ENCODE measurements at regions not wholly inside any gene's neighbourhood (a gene's known extent, or its start where the extent isn't known, plus 50 kb on each side); places are given as distances from the start of the nearest gene placed in this dataset.

DNA sequence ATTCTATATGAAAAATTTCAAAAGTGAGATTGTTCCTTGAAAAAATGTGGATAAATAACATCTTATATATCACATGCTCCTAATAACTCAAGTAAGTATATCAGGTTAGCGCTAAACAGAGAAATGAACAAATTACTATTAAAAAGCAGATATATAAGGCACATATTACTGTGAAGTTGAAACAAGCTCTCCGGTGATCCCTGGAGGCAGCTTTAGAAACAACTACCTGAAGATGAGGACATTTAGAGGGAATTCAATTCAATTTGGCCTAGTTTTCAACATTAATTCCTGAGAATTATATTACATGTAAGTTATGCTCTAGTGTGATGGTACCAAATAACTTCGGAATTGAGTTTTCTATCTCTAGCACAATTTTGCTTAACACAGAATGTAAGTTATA lies 1373.6 kb upstream of the SPRY2 start:
- H3K4me1 ChIP-seq (ENCODE audit: control insufficient read depth, insufficient read depth, low read length, unreplicated experiment) = no peaks in the 10 kb centered on the region
- no peaks in the 10 kb centered on the region for H3K36me3 ChIP-seq (ENCODE audit: insufficient read depth, low read length)
- H3K79me2 ChIP-seq (ENCODE audit: control insufficient read depth, insufficient read depth, low read length, unreplicated experiment) = no peaks in the 10 kb centered on the region
- H3K27me3 ChIP-seq (ENCODE audit: insufficient read depth, low read length) = no peaks in the 10 kb centered on the region
- no peak overlapping the region for H2AFZ ChIP-seq (ENCODE audit: low read length, unreplicated experiment)
- no peak overlapping the region for H3K27ac ChIP-seq (ENCODE audit: low read depth, low read length)
- no peak overlapping the region for H3K4me3 ChIP-seq (ENCODE audit: low read depth, low read length)

DNA sequence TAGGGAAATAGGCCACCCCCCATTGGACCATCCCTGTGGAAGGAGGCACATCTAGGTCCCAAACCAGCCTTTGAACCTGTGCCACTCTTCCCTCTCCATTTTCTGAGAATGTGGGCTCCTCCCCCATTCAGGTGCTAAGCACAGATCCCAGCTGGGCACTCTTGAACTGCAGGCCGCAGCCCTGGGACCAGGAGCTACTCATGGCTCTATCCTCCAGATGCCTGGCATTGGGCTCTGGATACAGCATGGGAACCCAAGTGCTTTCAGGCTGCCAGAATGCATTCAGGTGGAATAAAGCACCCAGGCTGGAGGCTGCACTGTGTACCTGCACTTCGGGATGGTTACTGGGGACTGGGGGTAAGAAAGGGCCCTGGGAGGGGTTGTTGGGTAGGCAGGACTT lies 1372.3 kb upstream of the SPRY2 start:
- H3K27me3 ChIP-seq (ENCODE audit: insufficient read depth, low read length) = no peaks in the 10 kb centered on the region
- no peaks in the 10 kb centered on the region for H3K79me2 ChIP-seq (ENCODE audit: control insufficient read depth, insufficient read depth, low read length, unreplicated experiment)
- no peak overlapping the region for H3K27ac ChIP-seq (ENCODE audit: low read depth, low read length)
- no peak overlapping the region for H3K4me3 ChIP-seq (ENCODE audit: low read depth, low read length)
- no peaks in the 10 kb centered on the region for H3K4me1 ChIP-seq (ENCODE audit: control insufficient read depth, insufficient read depth, low read length, unreplicated experiment)
- H2AFZ ChIP-seq (ENCODE audit: low read length, unreplicated experiment) = no peak overlapping the region
- no peaks in the 10 kb centered on the region for H3K36me3 ChIP-seq (ENCODE audit: insufficient read depth, low read length)

DNA sequence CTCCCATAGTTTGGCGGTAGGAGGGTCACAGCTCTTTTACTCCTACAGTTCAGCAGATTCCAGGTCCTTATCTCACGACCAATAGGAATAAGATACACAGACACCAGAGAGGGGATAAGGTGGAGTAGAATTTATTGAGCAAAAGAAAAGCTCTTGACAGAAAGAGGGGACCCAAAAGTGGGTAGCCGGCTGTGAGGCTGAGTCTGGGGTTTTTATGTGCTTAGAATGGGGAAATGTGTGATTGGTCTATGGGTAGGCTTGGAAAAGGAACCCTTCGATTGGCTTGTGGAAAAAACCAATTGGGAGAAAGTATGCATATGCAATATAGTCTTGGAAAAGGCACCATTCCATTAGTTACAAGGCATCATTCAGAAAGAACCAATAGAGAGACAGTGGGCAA lies 1356.9 kb upstream of the SPRY2 start:
- Histone ChIP-seq H2AFZ (ENCODE audit: low read length, unreplicated experiment) (no peak overlapping the region), H3K79me2 (ENCODE audit: control insufficient read depth, insufficient read depth, low read length, unreplicated experiment) (no peaks in the 10 kb centered on the region), H3K36me3 (ENCODE audit: insufficient read depth, low read length) (no peaks in the 10 kb centered on the region), H3K4me1 (ENCODE audit: control insufficient read depth, insufficient read depth, low read length, unreplicated experiment) (no peaks in the 10 kb centered on the region), H3K27ac (ENCODE audit: low read depth, low read length) (no peak overlapping the region), H3K27me3 (ENCODE audit: insufficient read depth, low read length) (no peaks in the 10 kb centered on the region), H3K4me3 (ENCODE audit: low read depth, low read length) (no peak overlapping the region)

DNA sequence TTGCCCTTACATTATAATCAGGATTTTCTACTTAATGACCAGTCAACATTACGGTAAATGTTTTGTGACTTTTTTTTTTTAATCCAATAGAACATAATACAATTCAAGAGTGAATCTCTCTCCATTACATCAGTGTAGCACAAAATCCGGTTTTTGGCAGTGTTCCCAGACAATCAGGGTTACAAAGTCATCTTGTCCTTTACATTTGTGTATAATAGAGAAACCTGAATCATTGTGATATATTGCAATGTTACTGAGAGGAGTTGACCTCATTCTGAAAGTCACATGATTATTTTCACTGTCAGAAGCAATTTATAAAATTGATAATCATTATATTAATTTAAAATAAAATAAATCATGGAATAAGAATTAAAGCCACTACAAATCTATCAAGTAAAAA lies 1346.0 kb upstream of the SPRY2 start:
- Histone ChIP-seq H3K27ac (ENCODE audit: low read depth, low read length) (no peak overlapping the region), H3K27me3 (ENCODE audit: insufficient read depth, low read length) (no peaks in the 10 kb centered on the region), H3K4me1 (ENCODE audit: control insufficient read depth, insufficient read depth, low read length, unreplicated experiment) (no peaks in the 10 kb centered on the region), H3K36me3 (ENCODE audit: insufficient read depth, low read length) (no peaks in the 10 kb centered on the region), H3K4me3 (ENCODE audit: low read depth, low read length) (no peak overlapping the region), H2AFZ (ENCODE audit: low read length, unreplicated experiment) (no peak overlapping the region), H3K79me2 (ENCODE audit: control insufficient read depth, insufficient read depth, low read length, unreplicated experiment) (no peaks in the 10 kb centered on the region)

DNA sequence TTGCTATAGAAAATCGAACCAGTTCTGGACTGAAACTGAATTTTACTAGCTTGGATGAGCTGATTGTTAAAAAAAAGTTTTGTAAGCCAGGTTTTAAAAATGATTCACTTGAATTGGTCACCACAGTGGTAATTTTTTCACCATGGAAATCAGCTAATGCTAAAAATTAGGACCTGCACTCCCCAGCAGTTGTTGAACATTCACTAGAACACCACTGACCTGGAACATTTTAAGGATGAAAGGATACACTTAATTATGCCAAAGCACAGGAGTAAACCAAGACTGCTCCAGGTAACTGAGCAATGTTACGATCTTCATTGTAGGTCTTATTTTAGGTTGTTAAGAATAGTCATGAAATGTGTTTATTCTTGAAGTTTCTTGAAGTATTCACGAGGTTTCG lies 1342.6 kb upstream of the SPRY2 start:
- Histone ChIP-seq H3K79me2 (ENCODE audit: control insufficient read depth, insufficient read depth, low read length, unreplicated experiment) (no peaks in the 10 kb centered on the region), H3K27me3 (ENCODE audit: insufficient read depth, low read length) (no peaks in the 10 kb centered on the region), H3K4me3 (ENCODE audit: low read depth, low read length) (no peak overlapping the region), H3K36me3 (ENCODE audit: insufficient read depth, low read length) (no peaks in the 10 kb centered on the region), H3K4me1 (ENCODE audit: control insufficient read depth, insufficient read depth, low read length, unreplicated experiment) (no peaks in the 10 kb centered on the region), H2AFZ (ENCODE audit: low read length, unreplicated experiment) (no peak overlapping the region), H3K27ac (ENCODE audit: low read depth, low read length) (no peak overlapping the region)

DNA sequence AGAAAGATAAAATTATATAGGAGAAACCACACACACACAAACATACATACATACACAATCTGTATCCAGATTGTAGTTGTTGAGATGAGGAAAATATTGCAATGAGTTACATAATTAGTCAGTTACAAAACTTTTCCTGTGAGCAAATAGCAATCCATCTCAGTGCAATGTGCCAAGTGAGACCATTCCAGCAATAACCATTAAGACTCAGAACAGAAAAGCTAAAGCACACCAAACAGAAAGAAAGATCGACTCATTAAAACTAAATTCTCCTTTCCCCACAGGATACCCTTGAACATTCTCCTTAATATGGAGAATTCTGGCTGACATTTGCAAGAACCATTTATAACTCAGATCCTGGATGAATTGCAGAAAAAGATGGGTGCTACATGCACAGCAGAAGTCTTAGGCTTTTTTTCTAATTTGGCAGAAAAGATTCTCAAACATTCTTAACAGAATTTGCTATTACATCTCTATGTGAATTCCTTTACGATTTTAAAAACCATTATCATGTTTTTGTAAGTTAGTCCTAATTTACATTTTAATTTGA lies 1341.2 kb upstream of the SPRY2 start:
- H2AFZ ChIP-seq (ENCODE audit: low read length, unreplicated experiment) = no peak overlapping the region
- H3K79me2 ChIP-seq (ENCODE audit: control insufficient read depth, insufficient read depth, low read length, unreplicated experiment) = no peaks in the 10 kb centered on the region
- no peaks in the 10 kb centered on the region for H3K27me3 ChIP-seq (ENCODE audit: insufficient read depth, low read length)
- H3K36me3 ChIP-seq (ENCODE audit: insufficient read depth, low read length) = no peaks in the 10 kb centered on the region
- H3K4me3 ChIP-seq (ENCODE audit: low read depth, low read length) = no peak overlapping the region
- no peaks in the 10 kb centered on the region for H3K4me1 ChIP-seq (ENCODE audit: control insufficient read depth, insufficient read depth, low read length, unreplicated experiment)
- H3K27ac ChIP-seq (ENCODE audit: low read depth, low read length) = no peak overlapping the region

DNA sequence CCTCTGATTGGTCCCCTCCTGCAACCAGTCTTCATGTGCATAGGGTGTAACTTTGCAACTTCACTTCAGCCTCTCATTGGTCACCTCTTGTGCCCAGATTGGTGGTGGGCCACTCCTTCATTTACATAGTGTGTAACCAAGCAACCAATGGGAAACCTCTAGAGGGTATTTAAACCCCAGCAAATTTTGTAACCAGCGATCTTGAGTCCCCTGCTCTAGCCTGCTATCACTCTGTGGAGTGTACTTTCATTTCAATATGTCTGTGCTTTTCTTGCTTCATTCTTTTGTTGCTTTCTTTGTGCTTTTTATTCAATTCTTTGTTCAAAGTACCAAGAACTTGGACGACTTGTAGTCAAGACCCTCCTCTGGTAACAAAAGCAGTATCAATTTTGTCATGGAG lies 1336.9 kb upstream of the SPRY2 start:
- H3K27ac ChIP-seq (ENCODE audit: low read depth, low read length) = no peak overlapping the region
- no peak overlapping the region for H3K4me3 ChIP-seq (ENCODE audit: low read depth, low read length)
- H2AFZ ChIP-seq (ENCODE audit: low read length, unreplicated experiment) = no peak overlapping the region
- H3K79me2 ChIP-seq (ENCODE audit: control insufficient read depth, insufficient read depth, low read length, unreplicated experiment) = no peaks in the 10 kb centered on the region
- no peaks in the 10 kb centered on the region for H3K27me3 ChIP-seq (ENCODE audit: insufficient read depth, low read length)
- no peaks in the 10 kb centered on the region for H3K4me1 ChIP-seq (ENCODE audit: control insufficient read depth, insufficient read depth, low read length, unreplicated experiment)
- H3K36me3 ChIP-seq (ENCODE audit: insufficient read depth, low read length) = no peaks in the 10 kb centered on the region

DNA sequence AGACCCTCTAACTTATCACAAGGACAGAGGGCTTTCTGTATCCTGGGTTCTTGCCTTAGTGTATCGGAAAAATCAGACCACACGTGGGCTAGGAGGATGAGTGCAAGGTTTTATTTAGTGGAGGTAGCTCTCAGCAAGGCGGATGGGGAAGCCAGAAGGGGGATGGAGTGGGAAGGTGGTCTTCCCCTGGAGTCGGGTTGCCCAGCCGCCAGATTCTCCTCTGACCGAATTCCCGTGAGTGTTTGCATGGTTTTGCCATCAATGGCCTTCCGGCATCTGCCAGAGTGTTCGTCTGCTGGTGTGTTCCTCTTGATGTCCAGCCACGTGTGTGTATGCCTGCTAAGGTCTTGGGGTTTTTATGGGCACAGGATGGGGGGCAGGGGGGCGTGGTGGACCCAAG lies 1335.1 kb upstream of the SPRY2 start:
- H2AFZ ChIP-seq (ENCODE audit: low read length, unreplicated experiment) = no peak overlapping the region
- H3K79me2 ChIP-seq (ENCODE audit: control insufficient read depth, insufficient read depth, low read length, unreplicated experiment) = no peaks in the 10 kb centered on the region

DNA sequence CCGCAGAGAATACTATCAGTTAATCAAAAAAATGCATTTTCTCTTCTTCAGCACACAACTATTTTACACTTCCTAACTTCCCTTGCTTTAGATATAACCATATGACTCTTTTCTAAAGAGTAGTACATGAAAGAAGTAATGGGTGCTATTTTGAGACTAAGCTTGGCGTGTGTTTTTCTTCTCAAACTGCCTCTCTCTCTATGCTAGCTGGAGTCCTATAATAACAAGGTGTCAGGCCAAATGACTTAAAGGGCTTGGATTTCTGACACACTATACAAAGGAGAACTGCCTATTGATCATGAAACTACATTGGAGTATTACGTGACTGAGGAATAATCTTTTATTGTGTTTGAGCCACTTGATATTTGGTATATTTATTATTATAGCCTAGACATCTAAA lies 1330.1 kb upstream of the SPRY2 start:
- H2AFZ ChIP-seq (ENCODE audit: low read length, unreplicated experiment) = no peak overlapping the region
- no peaks in the 10 kb centered on the region for H3K27me3 ChIP-seq (ENCODE audit: insufficient read depth, low read length)
- no peaks in the 10 kb centered on the region for H3K4me1 ChIP-seq (ENCODE audit: control insufficient read depth, insufficient read depth, low read length, unreplicated experiment)
- H3K4me3 ChIP-seq (ENCODE audit: low read depth, low read length) = no peak overlapping the region
- no peaks in the 10 kb centered on the region for H3K79me2 ChIP-seq (ENCODE audit: control insufficient read depth, insufficient read depth, low read length, unreplicated experiment)
- no peaks in the 10 kb centered on the region for H3K36me3 ChIP-seq (ENCODE audit: insufficient read depth, low read length)
- H3K27ac ChIP-seq (ENCODE audit: low read depth, low read length) = no peak overlapping the region

More for the DNA sequence above, 1335.1 kb upstream of the SPRY2 start:
- Histone ChIP-seq H3K27me3 (ENCODE audit: insufficient read depth, low read length) (no peaks in the 10 kb centered on the region), H3K27ac (ENCODE audit: low read depth, low read length) (no peak overlapping the region), H3K4me3 (ENCODE audit: low read depth, low read length) (no peak overlapping the region), H3K36me3 (ENCODE audit: insufficient read depth, low read length) (no peaks in the 10 kb centered on the region), H3K4me1 (ENCODE audit: control insufficient read depth, insufficient read depth, low read length, unreplicated experiment) (no peaks in the 10 kb centered on the region)

DNA sequence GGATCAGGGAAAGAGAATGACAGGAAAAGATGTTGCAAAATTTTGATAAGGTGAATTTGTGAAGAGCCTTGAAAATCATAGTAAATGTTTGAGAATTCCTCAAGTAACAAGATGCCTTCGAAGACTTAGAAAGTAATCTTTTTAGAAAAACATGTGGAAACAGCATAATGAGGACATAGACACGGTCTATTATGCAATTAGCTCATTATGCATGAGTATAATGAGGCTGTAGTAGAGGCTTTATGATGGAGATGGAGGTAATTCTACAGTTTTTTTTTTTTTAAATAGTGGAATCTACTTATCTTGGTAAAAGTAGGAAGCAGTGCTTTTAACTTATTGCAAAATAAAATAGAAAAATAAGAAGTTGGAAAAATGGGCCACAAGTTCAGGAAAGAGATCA lies 1329.1 kb upstream of the SPRY2 start:
- H3K27me3 ChIP-seq (ENCODE audit: insufficient read depth, low read length) = no peaks in the 10 kb centered on the region
- no peaks in the 10 kb centered on the region for H3K79me2 ChIP-seq (ENCODE audit: control insufficient read depth, insufficient read depth, low read length, unreplicated experiment)
- H3K4me3 ChIP-seq (ENCODE audit: low read depth, low read length) = no peak overlapping the region
- H3K36me3 ChIP-seq (ENCODE audit: insufficient read depth, low read length) = no peaks in the 10 kb centered on the region
- no peaks in the 10 kb centered on the region for H3K4me1 ChIP-seq (ENCODE audit: control insufficient read depth, insufficient read depth, low read length, unreplicated experiment)
- no peak overlapping the region for H2AFZ ChIP-seq (ENCODE audit: low read length, unreplicated experiment)
- H3K27ac ChIP-seq (ENCODE audit: low read depth, low read length) = no peak overlapping the region

DNA sequence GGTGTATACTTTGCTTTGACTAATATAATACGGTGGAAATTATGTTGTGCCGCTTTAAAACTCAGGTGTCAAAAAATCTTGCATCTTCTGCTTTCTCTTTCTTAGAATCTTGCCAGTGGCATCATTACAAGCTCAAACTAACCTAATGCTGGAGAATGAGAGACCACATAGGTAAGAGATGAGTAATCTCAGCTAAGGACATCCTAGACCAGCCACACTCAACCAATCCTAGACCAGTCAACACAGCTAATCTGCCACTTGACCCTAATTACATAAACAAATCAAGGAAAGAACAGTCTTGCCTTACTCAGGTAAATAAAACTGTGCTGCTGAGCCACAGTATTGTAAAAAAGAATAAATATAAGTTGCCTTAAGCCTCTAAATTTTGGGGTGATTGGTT lies 1323.9 kb upstream of the SPRY2 start:
- Histone ChIP-seq H3K36me3 (ENCODE audit: insufficient read depth, low read length) (no peaks in the 10 kb centered on the region), H3K27ac (ENCODE audit: low read depth, low read length) (no peak overlapping the region), H3K79me2 (ENCODE audit: control insufficient read depth, insufficient read depth, low read length, unreplicated experiment) (no peaks in the 10 kb centered on the region), H2AFZ (ENCODE audit: low read length, unreplicated experiment) (no peak overlapping the region), H3K4me3 (ENCODE audit: low read depth, low read length) (no peak overlapping the region), H3K4me1 (ENCODE audit: control insufficient read depth, insufficient read depth, low read length, unreplicated experiment) (no peaks in the 10 kb centered on the region), H3K27me3 (ENCODE audit: insufficient read depth, low read length) (no peaks in the 10 kb centered on the region)

Measured in ACC112 (cell line).